Hematopoietic multipotent progenitor cell (in vitro differentiated cells): ENCODE measurements at regions not wholly inside any gene's neighbourhood (a gene's known extent, or its start where the extent isn't known, plus 50 kb on each side); places are given as distances from the start of the nearest gene placed in this dataset.
A peak's percentile ranks its signal among the peaks of the same experiment; 100 is the strongest.

Experiments used
- DNase-seq, 3 donors: peaks; one replicate each; pipeline ENCODE4 v3.0.0-alpha.2; 2011 to 2015; ENCODE audit warnings: low read depth in 2 of 3, low spot score in 2 of 3

GRCh38 chr4:189053621-189054020 lies 887.1 kb upstream of the FRG1 start:
- no peak for DNase-seq

- DNase-seq, result no peak
Measured at GRCh38 chr4:189060104-189060503, 880.6 kb upstream of the FRG1 start.

- DNase-seq, result no peak
Measured at GRCh38 chr4:189062047-189062820, 878.4 kb upstream of the FRG1 start.

- DNase-seq, result no peak
Measured at GRCh38 chr4:189069772-189070171, 870.9 kb upstream of the FRG1 start.

DNA sequence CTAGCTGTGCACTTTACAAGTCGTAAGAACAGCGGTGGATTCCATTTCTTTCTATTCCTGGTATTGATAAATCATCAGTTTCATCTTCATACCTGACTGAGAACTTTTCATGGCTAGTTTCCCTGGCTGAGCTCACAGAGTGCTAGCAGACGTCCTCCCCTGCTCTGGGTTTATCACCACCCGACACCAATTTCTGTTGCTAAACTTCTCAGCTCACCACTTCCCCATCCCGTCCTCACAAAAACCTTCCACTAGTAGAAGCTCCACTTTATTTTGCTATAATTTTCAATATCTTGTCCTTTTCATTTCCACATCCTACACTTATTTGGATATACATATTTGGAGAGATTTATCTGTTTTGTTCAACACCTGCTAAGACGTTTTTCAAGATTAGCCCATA lies 869.4 kb upstream of the FRG1 start:
- no peak for DNase-seq

DNA sequence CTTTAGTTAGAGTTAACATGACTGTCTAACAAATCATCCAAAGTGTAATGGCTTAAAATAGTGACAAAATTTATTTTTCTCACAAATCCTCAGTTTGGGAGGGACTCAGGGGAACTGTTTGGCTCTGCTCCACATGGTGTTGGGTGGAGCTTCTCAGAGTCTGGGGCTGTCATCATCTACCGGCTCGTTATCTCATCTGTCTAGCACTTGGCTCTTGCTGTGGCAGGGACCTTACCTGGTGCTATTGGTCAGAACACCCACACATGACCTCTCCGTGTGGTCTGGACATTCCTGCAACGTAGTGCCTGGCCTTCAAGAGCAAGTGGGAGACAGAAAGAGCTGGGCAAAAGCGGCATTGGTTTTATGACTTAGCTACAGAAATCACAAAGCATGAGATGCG lies 866.9 kb upstream of the FRG1 start:
- no peak for DNase-seq

DNA sequence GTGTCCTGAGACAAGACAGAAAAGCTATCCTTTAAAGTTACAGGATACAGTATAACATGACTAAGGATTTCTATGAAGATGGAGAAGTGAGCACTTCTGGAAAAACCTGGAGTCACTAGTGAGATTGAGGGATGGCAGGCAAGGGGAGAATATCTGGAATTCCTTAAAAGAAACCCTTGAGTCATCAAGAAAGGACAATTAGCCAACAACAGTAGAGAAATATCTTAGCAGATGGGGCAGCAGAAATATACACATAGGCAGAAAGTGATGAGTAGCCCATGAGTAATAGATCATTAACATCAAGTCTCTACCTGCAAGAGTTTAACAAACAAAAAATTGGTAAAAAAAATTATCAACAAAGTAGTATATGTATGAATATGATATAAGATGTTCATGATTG lies 858.8 kb upstream of the FRG1 start:
- DNase-seq, result no peak

DNA sequence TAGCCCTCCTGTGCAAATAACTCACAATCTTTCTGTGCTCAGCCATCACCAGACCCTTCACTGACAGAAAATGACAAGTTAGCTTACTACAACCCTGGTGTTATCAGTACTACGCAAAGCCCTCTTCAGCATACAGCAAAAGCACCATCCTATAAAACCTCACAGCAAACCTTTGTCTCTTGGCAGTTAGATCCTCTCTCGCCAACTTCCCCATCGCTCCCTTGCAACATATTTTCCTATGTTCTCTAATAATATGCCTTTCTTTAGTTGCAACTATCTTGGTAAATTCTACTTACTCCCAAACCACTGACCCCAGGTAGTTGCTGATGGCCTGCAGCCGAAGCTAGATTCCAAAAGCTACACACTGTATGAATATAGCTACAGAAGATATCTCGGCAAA lies 856.9 kb upstream of the FRG1 start:
- DNase-seq, result no peak

DNA sequence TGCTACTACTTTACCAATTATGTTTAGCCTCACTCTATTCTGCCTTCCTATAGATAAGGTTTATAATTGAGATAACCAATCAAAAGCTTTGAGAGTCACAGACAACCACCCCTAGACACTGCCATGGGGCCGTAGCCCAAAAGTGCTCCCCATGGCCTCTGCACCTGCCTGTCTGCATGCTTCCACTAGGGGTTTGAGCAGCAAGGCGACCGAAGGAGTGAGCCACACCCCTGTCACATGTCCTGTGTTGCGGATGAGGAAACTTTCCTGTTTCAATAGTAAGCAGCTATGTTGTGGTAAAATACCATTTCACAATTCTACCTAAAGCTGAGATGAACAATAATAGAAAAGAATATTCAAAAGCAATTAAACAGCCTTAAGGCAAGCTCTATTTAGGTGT lies 856.0 kb upstream of the FRG1 start:
- no peak for DNase-seq

DNA sequence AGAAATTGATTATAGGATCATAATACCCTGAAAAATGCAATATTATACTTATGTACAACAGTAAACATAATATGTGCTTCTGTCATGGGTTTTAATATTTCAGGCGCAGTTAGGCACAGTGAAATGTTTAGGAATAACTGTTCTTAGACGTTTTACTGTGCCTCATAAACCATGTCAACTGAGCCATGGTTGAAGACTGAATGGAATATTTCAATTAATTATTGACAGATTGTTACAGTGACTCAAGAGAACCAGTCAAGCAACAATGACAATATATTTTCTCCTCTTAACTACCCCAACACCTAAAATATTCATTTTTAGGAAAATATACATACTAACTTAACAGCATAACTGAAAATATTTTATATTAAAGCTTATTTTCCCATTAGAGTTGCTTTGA lies 852.7 kb upstream of the FRG1 start:
- no peak for DNase-seq

DNA sequence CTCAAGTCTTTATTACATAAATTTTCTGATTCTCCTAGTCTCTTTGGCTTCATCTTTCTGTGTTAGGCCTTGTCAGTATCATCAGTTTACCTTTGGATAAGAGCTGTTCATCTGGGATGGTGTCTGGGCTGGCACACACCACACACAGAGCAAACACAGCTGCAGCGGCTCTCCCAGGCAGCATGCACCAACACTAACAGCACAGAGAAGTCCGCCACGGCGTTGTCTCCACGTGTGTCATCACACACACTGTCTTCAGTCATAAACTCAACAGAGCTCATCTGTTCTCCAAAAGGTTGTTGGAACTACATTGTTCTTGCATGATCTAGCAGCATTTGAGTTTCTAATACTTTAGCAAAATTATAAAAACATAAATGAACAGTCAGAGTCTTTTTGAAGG lies 851.9 kb upstream of the FRG1 start:
- DNase-seq, result no peak

GRCh38 chr4:189090174-189090814 lies 850.4 kb upstream of the FRG1 start:
- no peak for DNase-seq

DNA sequence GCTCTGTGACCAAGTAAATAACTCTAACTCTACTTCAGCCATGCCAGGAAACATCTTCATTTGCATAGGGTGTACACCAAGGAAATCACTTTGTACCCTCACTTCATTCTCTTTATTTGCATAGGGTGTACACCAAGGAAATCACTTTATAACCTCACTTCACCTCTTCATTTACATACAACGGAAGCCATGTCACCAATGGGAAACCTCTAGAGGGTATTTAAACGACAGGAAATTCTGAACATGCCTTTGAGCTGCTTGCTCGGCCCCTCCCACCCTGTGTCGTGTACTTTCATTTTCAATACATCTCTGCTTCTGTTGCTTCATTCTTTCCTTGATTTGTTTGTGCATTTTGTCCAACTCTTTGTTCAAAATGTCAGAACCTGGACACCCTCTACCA lies 848.1 kb upstream of the FRG1 start:
- no peak for DNase-seq

GRCh38 chr4:189096108-189096507 lies 844.6 kb upstream of the FRG1 start:
- no peak for DNase-seq

- no peak for DNase-seq
Measured at GRCh38 chr4:189096717-189097116, 844.0 kb upstream of the FRG1 start.

- no peak for DNase-seq
Measured at GRCh38 chr4:189098932-189099696, 841.6 kb upstream of the FRG1 start.

- DNase-seq, result no peak
Measured at GRCh38 chr4:189113389-189113888, 827.2 kb upstream of the FRG1 start.

DNA sequence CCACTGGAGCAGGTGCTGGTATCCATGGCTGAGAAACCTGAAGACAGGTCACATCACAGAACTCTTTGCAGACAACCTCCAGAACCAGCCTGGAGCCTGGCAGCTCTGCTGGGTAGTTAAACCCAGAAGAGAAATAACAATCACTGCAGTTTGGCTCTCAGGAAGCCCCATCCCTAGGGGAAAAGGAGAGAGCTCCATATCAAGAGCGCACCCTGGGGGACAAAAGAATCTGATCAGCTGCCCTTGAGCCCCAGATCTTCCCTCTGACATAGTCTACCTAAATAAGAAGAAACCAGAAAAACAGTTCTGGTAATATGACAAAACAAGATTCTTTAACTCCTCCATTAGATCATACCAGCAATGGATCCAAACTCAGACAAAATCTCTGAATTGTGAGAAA lies 823.2 kb upstream of the FRG1 start:
- DNase-seq, result no peak

- no peak for DNase-seq
Measured at GRCh38 chr4:189121336-189121735, 819.3 kb upstream of the FRG1 start.

- peak in 2 of 3 donors; percentile 1 to 30 for DNase-seq
Measured at GRCh38 chr4:189124149-189124758, 816.4 kb upstream of the FRG1 start.

DNA sequence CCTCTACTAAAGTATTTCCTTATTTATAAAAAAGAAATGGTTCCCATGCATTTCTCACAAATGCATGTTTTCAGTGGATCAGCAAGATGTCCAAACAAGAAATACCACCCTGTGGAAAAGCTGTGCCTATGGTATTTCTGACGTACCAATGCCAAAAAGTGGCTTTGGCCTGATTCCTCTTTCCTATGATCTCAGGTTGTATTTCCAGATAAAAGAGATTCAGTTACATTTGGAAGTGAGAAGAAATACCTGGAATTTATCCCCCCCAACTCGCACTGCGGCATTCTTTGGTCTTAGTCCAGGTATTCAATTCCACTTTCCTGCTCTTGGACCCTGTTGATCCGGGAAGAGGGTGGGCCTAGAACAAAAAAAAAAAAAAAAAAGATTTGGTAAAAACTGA lies 815.9 kb upstream of the FRG1 start:
- DNase-seq, result no peak
